B cell (primary cell): ENCODE measurements at regions not wholly inside any gene's neighbourhood (a gene's known extent, or its start where the extent isn't known, plus 50 kb on each side); places are given as distances from the start of the nearest gene placed in this dataset.

Source experiments
- ATAC-seq: fragments of 200-7000 bp; cut with Tn5 transposase; one replicate; pipeline ENCODE4 v1.10.0; 2021; ENCODE audit warnings: low read depth, mild to moderate bottlenecking, moderate number of reproducible peaks, moderate library complexity
- CTCF ChIA-PET: fragments of 350-600 bp; sonication (Branson Sonifier 250); formaldehyde crosslinking; loops from one replicate; lab custom pipeline; 2021; ENCODE audit warnings: antibody characterized with exemption, inconsistent platforms; lab: Charles Lee
- POLR2A ChIA-PET: fragments of 350-600 bp; sonication (Branson Sonifier 250); formaldehyde crosslinking; loops from one replicate; lab custom pipeline; 2021; ENCODE audit warnings: antibody characterized with exemption; lab: Charles Lee
- DNase-seq: peaks from one replicate; pipeline ENCODE4 v3.0.0; 2013
- H2AFZ ChIP-seq: 2 replicates; pipeline ENCODE4 v1.6.1; 2012; ENCODE audit warnings: mild to moderate bottlenecking, low read depth, low read length; ENCODE audit not compliant: insufficient read depth, poor library complexity, severe bottlenecking
- H3K27ac ChIP-seq, 2 donors: 1 replicate in 1 of 2; 2 replicates in 1 of 2; pipeline ENCODE4 v1.5.1; 2012 to 2013; ENCODE audit warnings: low read length in 2 of 2, mild to moderate bottlenecking in 2 of 2, moderate library complexity in 1 of 2
- H3K27me3 ChIP-seq, 4 experiments: fragments of 200-600 bp in 1 of 4; sonication (generic) in 1 of 4; replicated peaks in 1 of 4; 1 replicate in 2 of 4; 2 replicates in 2 of 4; pipeline versions ENCODE4 v1.6.1 to v1.7.0; 2013 to 2016; ENCODE audit warnings: low read length in 3 of 4, mild to moderate bottlenecking in 2 of 4, mixed read lengths in 1 of 4, moderate library complexity in 1 of 4; ENCODE audit not compliant: insufficient read depth in 4 of 4, control insufficient read depth in 3 of 4; ENCODE audit errors: control extremely low read depth in 1 of 4
- H3K36me3 ChIP-seq, 2 experiments: replicated peaks in 1 of 2; 1 replicate in 1 of 2; 2 replicates in 1 of 2; pipeline versions ENCODE4 v1.6.1 to v1.7.1; 2013; ENCODE audit warnings: low read length in 1 of 2; ENCODE audit not compliant: insufficient read depth in 2 of 2, control insufficient read depth in 1 of 2; ENCODE audit errors: control extremely low read depth in 1 of 2, extremely low read depth in 1 of 2
- H3K4me1 ChIP-seq, 2 donors: fragments of 200-600 bp in 1 of 2; sonication (generic) in 1 of 2; 1 replicate in 1 of 2; 2 replicates in 1 of 2; pipeline versions ENCODE4 v1.5.1 to v1.6.1; 2013 to 2017; ENCODE audit warnings: low read length in 2 of 2; ENCODE audit not compliant: control insufficient read depth in 2 of 2, insufficient read depth in 2 of 2
- H3K4me2 ChIP-seq: replicated peaks from 2 replicates; pipeline ENCODE3; 2012; ENCODE audit warnings: mild to moderate bottlenecking, low read depth, low read length; ENCODE audit not compliant: poor library complexity, severe bottlenecking
- H3K4me3 ChIP-seq, 5 experiments: fragments of 200-600 bp in 1 of 5; sonication (generic) in 1 of 5; 1 replicate in 3 of 5; 2 replicates in 2 of 5; pipeline versions ENCODE4 v1.5.1 to v1.7.0; 2011 to 2016; ENCODE audit warnings: low read length in 4 of 5, mild to moderate bottlenecking in 4 of 5, low read depth in 2 of 5, control low read depth in 1 of 5, moderate library complexity in 1 of 5; ENCODE audit not compliant: insufficient read depth in 1 of 5; ENCODE audit errors: control extremely low read depth in 1 of 5, extremely low read depth in 1 of 5
- H3K79me2 ChIP-seq: fragments of 200-600 bp; sonication (generic); one replicate; pipeline ENCODE4 v1.6.0; 2016; ENCODE audit warnings: low read length; ENCODE audit not compliant: control insufficient read depth, insufficient read depth
- H3K9ac ChIP-seq: fragments of 200-600 bp; sonication (generic); 2 replicates; pipeline ENCODE4 v1.6.1; 2017; ENCODE audit warnings: mild to moderate bottlenecking, low read length, moderate library complexity
- H3K9me3 ChIP-seq, 3 donors: one replicate each; pipeline versions ENCODE4 v1.6.1 to v1.7.1; 2013; ENCODE audit warnings: low read length in 2 of 3; ENCODE audit not compliant: control insufficient read depth in 2 of 3, insufficient read depth in 1 of 3; ENCODE audit errors: control extremely low read depth in 1 of 3
- H4K20me1 ChIP-seq: 2 replicates; pipeline ENCODE4 v1.6.0; 2012; ENCODE audit warnings: mild to moderate bottlenecking, low read length; ENCODE audit not compliant: insufficient read depth, control insufficient read depth, poor library complexity, severe bottlenecking
- H3K27ac Mint-ChIP-seq: one replicate; pipeline ENCODE4 v1.8.0; 2021; ENCODE audit warnings: mixed read lengths
- H3K27me3 Mint-ChIP-seq: one replicate; pipeline ENCODE4 v1.8.0; 2021; ENCODE audit warnings: mixed read lengths
- H3K4me1 Mint-ChIP-seq: one replicate; pipeline ENCODE4 v1.8.0; 2021; ENCODE audit warnings: mixed read lengths
- H3K4me3 Mint-ChIP-seq: one replicate; pipeline ENCODE4 v1.8.0; 2021; ENCODE audit warnings: mixed read lengths
- H3K9me3 Mint-ChIP-seq: one replicate; pipeline ENCODE4 v1.8.0; 2022; ENCODE audit warnings: mixed read lengths; ENCODE audit not compliant: insufficient read depth
- CTCF ChIP-seq: fragments of 200-600 bp; IDR thresholded peaks from one replicate; pipeline ENCODE4 v1.8.0; 2022; ENCODE audit warnings: antibody characterized with exemption, mild to moderate bottlenecking
- EZH2 ChIP-seq: IDR thresholded peaks from 2 replicates; pipeline ENCODE4 v1.6.1; 2012; ENCODE audit warnings: borderline replicate concordance, low read depth, mild to moderate bottlenecking, moderate library complexity, low read length; ENCODE audit not compliant: insufficient read depth, poor library complexity, severe bottlenecking
- WGBS: methylation state at CpG from one replicate; pipeline ENCODE4 v1.1.5; 2013; ENCODE audit warnings: missing lambda C conversion rate; ENCODE audit not compliant: insufficient coverage; 5-methylcytosine and 5-hydroxymethylcytosine counted together
- intact Hi-C: fragments of 100-400 bp; cut with micrococcal nuclease; formaldehyde crosslinking; loops from one replicate; pipeline ENCODE4 v1.10.0; 2022

- Histone ChIP-seq H3K79me2 (no peaks in the 10 kb centered on the region), H3K27ac (no peak overlapping the region), H3K27me3 (no peaks in the 10 kb centered on the region), H3K4me2 (no peak overlapping the region), H2AFZ (no peak overlapping the region), H3K9me3 (no peaks in the 10 kb centered on the region), H3K36me3 (no peaks in the 10 kb centered on the region), H3K9ac (no peak overlapping the region), H3K4me3 (no peak overlapping the region), H3K4me1 (no peaks in the 10 kb centered on the region), H4K20me1 (no peaks in the 10 kb centered on the region)
- Mint-ChIP-seq H3K27ac (no peak overlapping the region), H3K27me3 (no peaks in the 10 kb centered on the region), H3K9me3 (no peaks in the 10 kb centered on the region), H3K4me3 (no peak overlapping the region), H3K4me1 (no peaks in the 10 kb centered on the region)
- no peak for TF ChIP-seq CTCF
- TF ChIP-seq EZH2 = no peak
- DNase-seq (no peak), ATAC-seq (no peak)
- ChIA-PET POLR2A (no interaction called here), CTCF (no interaction called here)
- intact Hi-C loops = no loop called here
These were observed 183.6 kb downstream of the GADD45G start for GRCh38 chr9:89788434-89788833.

- H3K27me3 Mint-ChIP-seq = no peaks in the 10 kb centered on the region
- DNase-seq (no peak), ATAC-seq (no peak)
- POLR2A ChIA-PET = no interaction called here
- 93% methylated on average over 7 of the region's 8 CpGs for WGBS
- Histone ChIP-seq H3K79me2 (no peaks in the 10 kb centered on the region), H3K9ac (no peak overlapping the region), H2AFZ (no peak overlapping the region), H3K36me3 (no peaks in the 10 kb centered on the region), H3K27ac (no peak overlapping the region), H3K9me3 (no peaks in the 10 kb centered on the region), H4K20me1 (no peaks in the 10 kb centered on the region), H3K27me3 (no peaks in the 10 kb centered on the region), H3K4me1 (no peaks in the 10 kb centered on the region), H3K4me3 (no peak overlapping the region), H3K4me2 (no peak overlapping the region)
- no peak overlapping the region for H3K4me3 Mint-ChIP-seq
- H3K27ac Mint-ChIP-seq = no peak overlapping the region
- no peak for TF ChIP-seq CTCF
- no peak for TF ChIP-seq EZH2
- no peaks in the 10 kb centered on the region for H3K4me1 Mint-ChIP-seq
- no peaks in the 10 kb centered on the region for H3K9me3 Mint-ChIP-seq
- CTCF ChIA-PET = no interaction called here
- intact Hi-C loops = no loop called here
These were observed 185.2 kb downstream of the GADD45G start for GRCh38 chr9:89789922-89790510.
